ENCODE measurements at regions not wholly inside any gene's neighbourhood (a gene's known extent, or its start where the extent isn't known, plus 50 kb on each side); places are given as distances from the start of the nearest gene placed in this dataset.

- TF ChIP-seq POLR2A (IDR thresholded peaks at IDR 0.05; ENCODE audit: low read length) (no peak), USF2 (IDR thresholded peaks at IDR 0.05) (no peak), RAD21 (conservative IDR thresholded peaks at IDR 0.05 in 1 of 2, IDR thresholded peaks at IDR 0.05 in 1 of 2) (no peak), CHD4 (IDR thresholded peaks at IDR 0.05; ENCODE audit: borderline replicate concordance) (no peak), CTCF (IDR thresholded peaks at IDR 0.05) (no peak), EP300 (IDR thresholded peaks at IDR 0.05) (no peak), ATOH8 (CRISPR knock-in tag; IDR thresholded peaks at IDR 0.05; ENCODE audit: low read depth) (no peak), ELK1 (IDR thresholded peaks at IDR 0.05; ENCODE audit: low read depth, low read length) (no peak), JUNB (IDR thresholded peaks at IDR 0.05) (no peak), GATA3 (IDR thresholded peaks at IDR 0.05; ENCODE audit: borderline replicate concordance) (no peak), CEBPB (IDR thresholded peaks at IDR 0.05) (no peak), BHLHE40 (IDR thresholded peaks at IDR 0.05; ENCODE audit: low read depth, low read length) (no peak), FOXS1 (CRISPR knock-in tag; IDR thresholded peaks at IDR 0.05) (no peak), TP53 (CRISPR knock-in tag; IDR thresholded peaks at IDR 0.05) (no peak)
Measured at GRCh38 chr10:109173121-109173520, 750.2 kb downstream of the XPNPEP1 start.
